ENCODE measurements at regions not wholly inside any gene's neighbourhood (a gene's known extent, or its start where the extent isn't known, plus 50 kb on each side); places are given as distances from the start of the nearest gene placed in this dataset.
"Not testable (repeated sequence)": the region's sequence is repeated elsewhere in the genome, so short reads cannot be mapped to it uniquely, and the experiment has no call there.

DNA sequence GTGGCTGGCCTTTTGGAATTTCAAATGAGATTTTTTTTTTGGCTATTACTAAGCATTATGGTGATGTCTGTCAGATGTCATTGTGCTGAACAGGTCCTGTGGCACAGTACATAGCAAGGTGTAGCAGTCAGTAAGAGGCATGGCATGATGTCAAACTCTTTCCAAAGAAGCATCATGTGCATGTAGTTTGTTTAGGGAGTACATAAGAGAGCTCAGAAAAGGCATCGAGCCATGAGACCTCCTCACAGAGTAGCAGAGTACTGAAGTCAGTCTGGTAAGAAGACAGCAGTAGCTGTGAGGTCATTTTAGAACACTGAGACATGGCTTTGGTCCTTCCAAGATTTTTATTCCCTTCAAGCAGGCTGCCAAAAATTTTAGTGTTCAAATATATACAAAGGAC, 134.9 kb upstream of the SPRED1 start:
- DNase-seq (ENCODE audit: low read depth in 1 of 2, low spot score in 1 of 2): no peak

DNA sequence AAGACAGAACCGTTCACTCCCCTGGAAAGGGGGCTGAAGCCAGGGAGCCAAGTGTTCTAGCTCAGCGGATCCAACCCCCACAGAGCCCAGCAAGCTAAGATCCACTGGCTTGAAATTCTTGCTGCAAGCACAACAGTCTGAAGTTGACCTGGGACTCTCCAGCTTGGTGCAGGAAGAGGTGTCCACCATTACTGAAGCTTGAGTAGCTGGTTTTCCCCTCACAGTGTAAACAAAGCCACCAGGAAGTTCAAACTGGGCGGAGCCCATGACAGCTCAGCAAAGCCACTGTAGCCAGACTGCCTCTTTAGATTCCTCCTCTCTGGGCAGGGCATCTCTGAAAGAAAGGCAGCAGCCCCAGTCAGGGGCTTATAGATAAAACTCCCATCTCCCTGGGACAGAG, 132.8 kb upstream of the SPRED1 start:
- not testable (repeated sequence) for DNase-seq (ENCODE audit: low read depth in 1 of 2, low spot score in 1 of 2)

DNA sequence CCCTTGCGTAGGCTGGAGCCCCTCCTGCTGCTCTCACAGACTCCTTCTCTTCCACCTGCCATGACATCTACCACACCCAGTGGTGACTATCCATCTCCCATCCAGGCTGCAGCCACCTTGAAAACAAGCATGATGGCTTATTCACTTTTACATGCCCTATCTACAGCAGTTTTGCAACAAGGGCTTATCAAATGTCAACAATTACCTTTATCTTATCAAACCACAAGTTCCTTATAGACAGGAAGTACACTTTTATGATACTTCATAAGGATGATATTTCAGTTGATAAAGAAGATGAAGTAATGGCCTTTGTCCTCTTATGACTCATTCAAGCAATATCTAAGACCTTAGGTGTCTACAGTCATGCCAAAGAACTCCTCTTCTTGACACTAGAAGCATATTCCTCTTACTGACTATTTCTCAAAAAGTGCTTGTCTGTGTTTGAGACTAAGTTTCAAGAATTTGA, 125.3 kb upstream of the SPRED1 start:
- no peak for DNase-seq (ENCODE audit: low read depth in 1 of 2, low spot score in 1 of 2)

GRCh38 chr15:38128341-38128781, 124.3 kb upstream of the SPRED1 start:
- DNase-seq (ENCODE audit: low read depth in 1 of 2, low spot score in 1 of 2): no peak

DNA sequence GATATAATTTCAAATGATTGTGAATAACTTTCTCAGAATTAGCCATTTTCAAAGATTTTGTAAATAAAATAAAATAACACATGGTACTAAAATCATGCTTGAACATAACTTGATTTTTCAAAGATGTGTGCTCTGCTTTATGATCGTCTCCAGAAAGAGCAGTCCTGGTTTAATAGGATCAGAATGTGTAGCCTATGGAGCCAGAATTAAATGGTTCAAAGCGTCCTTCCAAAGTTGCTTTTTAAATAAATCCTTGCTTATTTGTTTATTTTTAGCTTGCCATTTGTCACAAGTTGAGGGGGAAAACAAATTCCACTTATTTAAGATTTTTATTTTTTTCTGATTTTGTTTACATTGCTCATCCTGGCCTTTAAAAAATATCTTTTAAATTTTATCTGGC, 123.7 kb upstream of the SPRED1 start:
- no peak for DNase-seq (ENCODE audit: low read depth in 1 of 2, low spot score in 1 of 2)

- DNase-seq (ENCODE audit: low read depth in 1 of 2, low spot score in 1 of 2): no peak
These were observed 123.0 kb upstream of the SPRED1 start for GRCh38 chr15:38129531-38130204.

GRCh38 chr15:38130205-38130567, 122.5 kb upstream of the SPRED1 start:
- DNase-seq (ENCODE audit: low read depth in 1 of 2, low spot score in 1 of 2): no peak

GRCh38 chr15:38130740-38131498, 121.7 kb upstream of the SPRED1 start:
- DNase-seq (ENCODE audit: low read depth in 1 of 2, low spot score in 1 of 2): no peak

GRCh38 chr15:38134252-38134651, 118.4 kb upstream of the SPRED1 start:
- no peak for DNase-seq (ENCODE audit: low read depth in 1 of 2, low spot score in 1 of 2)

DNA sequence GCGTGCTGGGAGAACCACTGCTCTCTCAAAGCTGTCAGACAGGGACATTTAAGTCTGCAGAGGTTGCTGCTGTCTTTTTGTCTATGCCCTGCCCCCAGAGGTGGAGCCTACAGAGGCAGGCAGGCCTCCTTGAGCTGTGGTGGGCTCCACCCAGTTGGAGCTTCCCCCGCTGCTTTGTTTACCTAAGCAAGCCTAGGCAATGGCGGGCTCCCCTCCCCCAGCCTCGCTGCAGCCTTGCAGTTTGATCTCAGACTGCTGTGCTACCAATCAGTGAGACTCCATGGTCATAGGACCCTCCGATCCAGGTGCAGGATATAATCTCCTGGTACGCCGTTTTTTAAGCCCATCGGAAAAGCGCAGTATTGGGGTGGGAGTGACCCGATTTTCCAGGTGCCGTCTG, 110.4 kb upstream of the SPRED1 start:
- not testable (repeated sequence) for DNase-seq (ENCODE audit: low read depth in 1 of 2, low spot score in 1 of 2)

DNA sequence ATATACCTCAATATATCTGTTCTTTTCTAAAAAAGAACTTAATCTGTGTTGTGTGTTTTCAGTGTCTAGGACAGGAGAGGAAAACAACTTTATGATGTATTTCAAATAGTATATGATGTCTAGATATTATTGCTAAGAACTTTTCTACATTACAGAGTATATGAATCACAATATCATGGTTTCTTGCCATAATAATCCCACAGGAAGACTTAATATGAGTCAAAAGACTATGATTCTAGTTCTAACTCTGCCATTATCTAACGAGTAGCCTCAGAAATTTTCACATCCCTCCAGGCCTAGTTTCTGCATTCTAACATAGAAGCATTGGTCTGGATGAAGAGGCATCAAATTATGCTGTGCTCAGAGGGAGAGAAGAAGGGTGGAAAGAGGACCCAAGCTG, 107.7 kb upstream of the SPRED1 start:
- no peak for DNase-seq (ENCODE audit: low read depth in 1 of 2, low spot score in 1 of 2)

GRCh38 chr15:38145651-38146111, 107.0 kb upstream of the SPRED1 start:
- DNase-seq (ENCODE audit: low read depth in 1 of 2, low spot score in 1 of 2): no peak

DNA sequence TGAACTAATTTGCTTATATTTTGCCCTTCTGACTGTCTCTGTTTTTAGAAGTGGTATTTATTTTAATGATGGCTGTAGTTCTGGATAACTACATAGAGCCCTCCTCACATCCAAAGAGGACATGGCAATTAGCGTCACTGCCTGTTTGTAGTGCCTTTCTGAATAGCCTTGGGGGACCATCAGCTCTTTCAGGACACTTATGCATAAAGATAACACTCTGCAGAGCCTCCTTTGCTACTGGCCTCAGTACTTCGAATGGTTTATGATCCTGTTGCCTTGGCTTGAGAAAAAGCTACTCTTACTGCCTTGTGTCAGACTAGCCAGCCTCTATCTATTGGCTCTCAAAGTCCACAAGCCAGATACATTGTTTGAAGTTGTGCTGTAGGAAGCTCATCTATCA, 105.4 kb upstream of the SPRED1 start:
- no peak for DNase-seq (ENCODE audit: low read depth in 1 of 2, low spot score in 1 of 2)

GRCh38 chr15:38148471-38148870, 104.2 kb upstream of the SPRED1 start:
- DNase-seq (ENCODE audit: low read depth in 1 of 2, low spot score in 1 of 2): no peak

- DNase-seq (ENCODE audit: low read depth in 1 of 2, low spot score in 1 of 2): no peak
These were observed 103.3 kb upstream of the SPRED1 start for GRCh38 chr15:38149315-38149714.

DNA sequence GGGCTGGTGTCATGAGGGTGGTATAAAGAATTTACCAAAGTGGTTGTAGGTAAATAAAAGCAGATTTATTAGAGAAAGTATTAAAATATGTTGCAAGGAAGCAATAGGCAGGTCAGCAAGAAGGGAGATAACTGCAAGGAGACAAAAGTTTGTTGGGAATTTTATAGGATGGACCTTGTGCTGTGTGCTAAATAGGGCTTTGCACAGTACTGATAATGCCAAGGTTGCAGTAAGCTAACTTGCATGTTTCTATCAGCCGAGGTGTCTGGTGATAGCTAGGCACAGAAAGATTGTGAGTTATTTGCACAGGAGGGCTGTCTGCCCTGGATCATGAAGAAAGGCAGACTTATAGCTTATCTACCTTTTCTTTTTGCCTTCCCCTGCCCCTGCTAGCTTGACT, 102.5 kb upstream of the SPRED1 start:
- no peak for DNase-seq (ENCODE audit: low read depth in 1 of 2, low spot score in 1 of 2)

- DNase-seq (ENCODE audit: low read depth in 1 of 2, low spot score in 1 of 2): no peak
These were observed 101.8 kb upstream of the SPRED1 start for GRCh38 chr15:38150794-38151193.

DNA sequence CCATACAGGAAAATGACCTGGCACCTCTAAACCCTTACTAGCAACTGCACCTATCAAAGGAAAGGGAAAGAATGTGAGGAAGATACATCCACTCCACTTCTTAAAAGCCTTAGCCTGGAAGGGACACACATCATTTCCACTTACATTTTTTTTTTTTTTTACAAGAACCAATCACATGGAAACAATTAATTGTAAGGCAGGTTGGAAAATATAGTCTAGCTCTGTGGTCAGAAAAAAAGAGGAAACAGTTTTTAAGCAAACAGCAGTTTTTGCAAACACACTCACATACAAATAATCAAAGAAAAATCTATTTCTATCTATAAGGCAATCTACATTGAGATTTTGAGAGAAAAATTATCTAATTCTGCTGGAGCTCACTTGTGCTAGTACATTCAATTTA, 98.9 kb upstream of the SPRED1 start:
- DNase-seq (ENCODE audit: low read depth in 1 of 2, low spot score in 1 of 2): no peak

- DNase-seq (ENCODE audit: low read depth in 1 of 2, low spot score in 1 of 2): no peak
These were observed 98.4 kb upstream of the SPRED1 start for GRCh38 chr15:38154255-38154654.

DNA sequence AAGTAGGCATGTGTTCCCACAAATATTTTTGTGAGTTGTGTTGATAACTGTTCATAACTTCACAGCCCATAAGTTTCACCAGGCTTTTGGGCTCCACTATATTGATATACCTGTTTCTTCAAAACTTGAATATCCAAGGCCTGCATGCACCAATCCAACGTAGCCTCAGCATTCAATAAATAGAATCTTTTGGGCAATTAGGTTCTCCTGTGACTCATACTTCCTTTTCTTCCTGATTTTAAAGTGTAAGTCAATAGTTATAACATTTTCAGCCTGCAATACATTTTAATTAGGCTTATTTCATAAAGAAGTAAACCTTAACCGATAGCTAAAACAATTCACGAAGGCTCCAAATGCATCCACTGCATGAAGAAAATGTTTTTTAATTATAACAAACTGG, 97.8 kb upstream of the SPRED1 start:
- DNase-seq (ENCODE audit: low read depth in 1 of 2, low spot score in 1 of 2): no peak

- DNase-seq (ENCODE audit: low read depth in 1 of 2, low spot score in 1 of 2): no peak
These were observed 89.0 kb upstream of the SPRED1 start for GRCh38 chr15:38163658-38164057.

DNA sequence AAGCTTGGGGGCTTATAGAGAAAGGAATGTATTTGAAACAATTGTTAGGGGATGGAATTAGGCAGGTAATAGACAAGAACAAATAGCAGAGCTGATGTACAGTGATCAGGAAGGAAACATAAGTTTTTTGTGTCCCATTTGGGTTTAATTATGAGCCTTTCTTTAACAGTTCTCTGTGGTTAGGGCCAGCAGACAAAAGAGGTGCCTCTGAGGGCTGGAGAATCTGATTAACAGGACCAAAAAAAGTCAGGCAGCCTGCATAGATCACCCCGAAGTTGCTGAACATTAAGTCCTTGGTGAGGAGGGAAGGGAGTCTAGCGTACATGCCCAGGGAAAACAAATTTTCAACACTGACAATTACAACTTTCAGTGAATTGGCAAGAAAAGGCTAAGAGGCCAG, 88.6 kb upstream of the SPRED1 start:
- DNase-seq (ENCODE audit: low read depth in 1 of 2, low spot score in 1 of 2): no peak

- DNase-seq (ENCODE audit: low read depth in 1 of 2, low spot score in 1 of 2): no peak
These were observed 88.1 kb upstream of the SPRED1 start for GRCh38 chr15:38164507-38164906.
